ENCODE measurements at regions not wholly inside any gene's neighbourhood (a gene's known extent, or its start where the extent isn't known, plus 50 kb on each side); places are given as distances from the start of the nearest gene placed in this dataset.

GRCh38 chr12:54786081-54786480 is 68.2 kb upstream of the MUCL1 start:
- no peak overlapping the region for H2BK15ac ChIP-seq (ENCODE audit: low read length)
- CTCF ChIA-PET (ENCODE audit: partially characterized antibody), result interaction anchor here (0.6 to 1.6 kb wide), 10 partner anchors 9 to 285 kb away, joined by 3 to 5 read pairs (median 3); no protein-coding TSS in a partner anchor
- H2BK20ac ChIP-seq (ENCODE audit: low read length), result no peak overlapping the region
- no peaks in the 10 kb centered on the region for H3K23me2 ChIP-seq (ENCODE audit: low read depth, low read length)
- no peaks in the 10 kb centered on the region for H3K4me1 ChIP-seq (replicated peaks in 1 of 4; ENCODE audit: control insufficient read depth in 3 of 4, insufficient read depth in 4 of 4, low read length in 3 of 4)
- peak overlapping the region; percentile 75; the same call in 1 of the 2 replicates for H2AFZ ChIP-seq (ENCODE audit: low read length)
- H2BK5ac ChIP-seq (ENCODE audit: low read depth, low read length), result no peak overlapping the region
- no peak overlapping the region for H2AK5ac ChIP-seq (ENCODE audit: low read depth, low read length)
- H3K23ac ChIP-seq (ENCODE audit: insufficient read length), result no peak overlapping the region
- H3K18ac ChIP-seq (ENCODE audit: extremely low read depth, low read length), result 0 out of 2 replicates have a peak overlapping the region, but pooled peaks have one; percentile 48
- H3K14ac ChIP-seq (ENCODE audit: insufficient read length), result no peak overlapping the region
- no peak overlapping the region for H2BK120ac ChIP-seq (replicated peaks; ENCODE audit: low read depth, low read length)
- POLR2A ChIA-PET (ENCODE audit: partially characterized antibody), result no interaction called here
- no peak overlapping the region for H3K56ac ChIP-seq (replicated peaks; ENCODE audit: insufficient read length, low read depth, low read length)
- H3K4me3 ChIP-seq (ENCODE audit: extremely low read depth in 1 of 4, insufficient read depth in 2 of 4, low read depth in 3 of 4, low read length in 4 of 4), result no peak overlapping the region
- DNase-seq (ENCODE audit: low read depth in 1 of 2, low spot score in 2 of 2) (no peak), FAIRE-seq (no peak)
- no peak overlapping the region for H3K4ac ChIP-seq (replicated peaks; ENCODE audit: insufficient read length, low read depth, low read length)
- H4K8ac ChIP-seq (ENCODE audit: extremely low read depth, insufficient read depth, low read length), result no peak overlapping the region
- H3K27me3 ChIP-seq (replicated peaks in 1 of 4; ENCODE audit: control insufficient read depth in 3 of 4, extremely low read depth in 1 of 4, insufficient read depth in 3 of 4, low read length in 3 of 4), result no peaks in the 10 kb centered on the region
- TF ChIP-seq MAFK (IDR thresholded peaks at IDR 0.05; ENCODE audit: low read depth, low read length) (no peak), CTCF (IDR thresholded peaks at IDR 0.05; ENCODE audit: control extremely low read depth in 1 of 3, insufficient read depth in 1 of 3, low read depth in 1 of 3, low read length in 3 of 3) (peak in 2 of 3 experiments; percentile 22 to 46; a peak in 2 of 4 replicates), SP2 (IDR thresholded peaks at IDR 0.05; ENCODE audit: low read length) (no peak), RFX5 (IDR thresholded peaks at IDR 0.05; ENCODE audit: borderline replicate concordance, low read depth, low read length) (no peak), TAF1 (IDR thresholded peaks at IDR 0.05; ENCODE audit: low read depth, low read length) (no peak), RAD21 (IDR thresholded peaks at IDR 0.05 in 1 of 2, conservative IDR thresholded peaks at IDR 0.05 in 1 of 2; ENCODE audit: low read depth in 2 of 2, low read length in 2 of 2) (peak; percentile 9 to 32; a peak in 2 of 4 replicates), PHF8 (conservative IDR thresholded peaks at IDR 0.05; ENCODE audit: low read depth, low read length) (no peak)
- H4K5ac ChIP-seq (ENCODE audit: insufficient read length, low read depth, low read length), result no peak overlapping the region
- no peak overlapping the region for H2BK12ac ChIP-seq (ENCODE audit: low read depth, low read length)
- H3K9ac ChIP-seq (replicated peaks in 1 of 4; ENCODE audit: extremely low read depth in 1 of 4, low read depth in 3 of 4, low read length in 3 of 4), result no peak overlapping the region
- H3K79me2 ChIP-seq (ENCODE audit: control insufficient read depth in 1 of 2, insufficient read depth in 2 of 2, low read length in 2 of 2), result no peaks in the 10 kb centered on the region
- no peak overlapping the region for H3K4me2 ChIP-seq (ENCODE audit: insufficient read depth in 1 of 2, low read depth in 2 of 2, low read length in 2 of 2)
- no peaks in the 10 kb centered on the region for H4K20me1 ChIP-seq (replicated peaks in 1 of 2; ENCODE audit: control insufficient read depth in 1 of 2, insufficient read depth in 2 of 2, low read length in 2 of 2)
- H3K9me3 ChIP-seq (ENCODE audit: insufficient read depth in 2 of 2, low read depth in 1 of 2, low read length in 1 of 2), result no peaks in the 10 kb centered on the region
- WGBS, 2 experiments (ENCODE audit: extremely low coverage in 1 of 2, insufficient coverage in 1 of 2, insufficient read length in 1 of 2, insufficient replicate concordance in 2 of 2, low coverage in 1 of 2, low lambda C conversion rate in 2 of 2, missing lambda C conversion rate in 1 of 2), result 88% methylated on average over 5 of the region's 5 CpGs; no CpG with 5 or more reads in 1 of the 2 experiments
- H3K27ac ChIP-seq (ENCODE audit: low read depth, low read length), result no peak overlapping the region
- no peaks in the 10 kb centered on the region for H3K79me1 ChIP-seq (ENCODE audit: low read depth, low read length)
- H4K91ac ChIP-seq (replicated peaks; ENCODE audit: insufficient read length, low read length), result no peak overlapping the region
- no peaks in the 10 kb centered on the region for H3K36me3 ChIP-seq (ENCODE audit: control insufficient read depth in 2 of 4, insufficient read depth in 4 of 4, low read length in 3 of 4)
